ENCODE measurements at regions not wholly inside any gene's neighbourhood (a gene's known extent, or its start where the extent isn't known, plus 50 kb on each side); places are given as distances from the start of the nearest gene placed in this dataset.

DNA sequence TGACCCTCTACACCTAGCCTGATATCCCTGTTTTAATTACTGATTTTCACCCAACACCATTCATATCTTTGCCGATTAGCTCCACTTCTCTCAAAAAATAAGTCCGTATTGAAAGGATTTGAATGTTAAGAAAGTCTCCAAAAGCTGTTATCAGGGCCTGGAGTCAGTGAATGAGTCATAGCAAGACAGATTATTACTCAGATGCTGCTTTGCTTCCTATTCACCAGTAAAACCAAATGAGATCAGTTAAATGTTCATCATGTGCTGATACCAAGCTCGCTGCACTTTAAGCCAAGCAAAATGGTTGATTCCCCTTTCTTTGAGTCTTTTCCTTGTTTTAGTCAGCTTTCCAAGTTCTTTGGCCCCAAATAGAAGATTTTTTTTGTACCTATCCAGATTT, 228.4 kb downstream of the FAT3 start (continued):
- TF ChIP-seq SIN3A (IDR thresholded peaks at IDR 0.05; ENCODE audit: borderline replicate concordance, low read depth, low read length) (no peak), TAF1 (IDR thresholded peaks at IDR 0.05; ENCODE audit: borderline replicate concordance, low read depth, low read length) (no peak), NFIC (IDR thresholded peaks at IDR 0.05; ENCODE audit: borderline replicate concordance) (no peak), CHD2 (IDR thresholded peaks at IDR 0.05; ENCODE audit: low read length, partially characterized antibody) (no peak), POLR2AphosphoS5 (IDR thresholded peaks at IDR 0.05; ENCODE audit: low read depth, low read length) (no peak), RCOR1 (IDR thresholded peaks at IDR 0.05; ENCODE audit: low read length) (no peak)
- TF ChIP-seq, protein P1, sequence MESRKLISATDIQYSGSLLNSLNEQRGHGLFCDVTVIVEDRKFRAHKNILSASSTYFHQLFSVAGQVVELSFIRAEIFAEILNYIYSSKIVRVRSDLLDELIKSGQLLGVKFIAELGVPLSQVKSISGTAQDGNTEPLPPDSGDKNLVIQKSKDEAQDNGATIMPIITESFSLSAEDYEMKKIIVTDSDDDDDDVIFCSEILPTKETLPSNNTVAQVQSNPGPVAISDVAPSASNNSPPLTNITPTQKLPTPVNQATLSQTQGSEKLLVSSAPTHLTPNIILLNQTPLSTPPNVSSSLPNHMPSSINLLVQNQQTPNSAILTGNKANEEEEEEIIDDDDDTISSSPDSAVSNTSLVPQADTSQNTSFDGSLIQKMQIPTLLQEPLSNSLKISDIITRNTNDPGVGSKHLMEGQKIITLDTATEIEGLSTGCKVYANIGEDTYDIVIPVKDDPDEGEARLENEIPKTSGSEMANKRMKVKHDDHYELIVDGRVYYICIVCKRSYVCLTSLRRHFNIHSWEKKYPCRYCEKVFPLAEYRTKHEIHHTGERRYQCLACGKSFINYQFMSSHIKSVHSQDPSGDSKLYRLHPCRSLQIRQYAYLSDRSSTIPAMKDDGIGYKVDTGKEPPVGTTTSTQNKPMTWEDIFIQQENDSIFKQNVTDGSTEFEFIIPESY (IDR thresholded peaks at IDR 0.05; ENCODE audit: borderline replicate concordance, low read depth) = no peak

DNA sequence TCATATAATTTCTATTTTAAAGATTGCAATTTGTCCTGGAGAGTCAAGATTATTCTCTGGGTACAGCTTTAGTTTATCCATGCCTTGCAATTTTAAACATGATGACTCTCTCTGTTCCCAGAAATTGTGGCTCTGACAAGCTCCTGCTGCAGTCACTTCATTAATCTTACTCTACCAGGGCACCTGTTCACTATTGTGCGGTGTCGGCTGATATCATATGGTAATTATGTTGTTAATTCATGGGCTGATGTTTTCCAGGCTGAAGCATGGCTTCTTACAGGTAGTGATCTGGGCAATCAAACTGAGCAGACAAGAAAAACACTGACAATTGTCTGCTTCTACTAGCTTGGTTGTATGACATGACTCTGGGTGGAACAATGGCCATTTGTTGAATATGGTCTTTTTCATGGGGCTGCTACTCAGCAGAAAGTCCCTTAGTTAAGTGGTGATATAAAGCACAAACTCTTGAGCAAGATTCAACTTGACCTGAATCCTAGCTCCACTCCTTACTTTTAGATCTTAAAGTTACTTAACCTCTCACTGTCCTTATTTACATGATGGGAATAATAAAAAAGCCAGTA, 230.7 kb downstream of the FAT3 start:
- H3K4me1 ChIP-seq (ENCODE audit: control insufficient read depth in 1 of 2, insufficient read depth in 2 of 2, low read depth in 1 of 2, low read length in 1 of 2) = peaks cover 0 to 10% of the 10 kb centered on the region in 2 experiments; a peak in 2 of 4 replicates
- no peaks in the 10 kb centered on the region for H3K9me3 ChIP-seq
- POLR2A ChIA-PET = no interaction called here
- DNase-seq = no peak
- H3K27ac ChIP-seq (ENCODE audit: low read depth in 2 of 2, low read length in 1 of 2) = no peak overlapping the region
- no peak overlapping the region for H2AFZ ChIP-seq (ENCODE audit: low read depth)
- no peak overlapping the region for H3K4me3 ChIP-seq (ENCODE audit: low read depth in 2 of 2, low read length in 1 of 2)
- 100% methylated on average over 2 of the region's 2 CpGs for WGBS (ENCODE audit: low lambda C conversion rate)
- CTCF ChIA-PET = no interaction called here
- peaks cover 16% of the 10 kb centered on the region for H3F3A ChIP-seq (replicated peaks; ENCODE audit: insufficient read depth)
- H3K9me2 ChIP-seq = no peaks in the 10 kb centered on the region
- no peaks in the 10 kb centered on the region for H3K36me3 ChIP-seq (replicated peaks in 1 of 2; ENCODE audit: control insufficient read depth in 1 of 2, insufficient read depth in 2 of 2, low read length in 1 of 2)
- H3K79me2 ChIP-seq (ENCODE audit: insufficient read depth) = no peaks in the 10 kb centered on the region
- H3K9ac ChIP-seq = no peak overlapping the region
- no peaks in the 10 kb centered on the region for H4K20me1 ChIP-seq (ENCODE audit: insufficient read depth)
- no peaks in the 10 kb centered on the region for H3K27me3 ChIP-seq (ENCODE audit: insufficient read depth)
- no peak overlapping the region for H3K4me2 ChIP-seq
- TF ChIP-seq, protein P1 (IDR thresholded peaks at IDR 0.05; ENCODE audit: borderline replicate concordance, low read depth) = no peak
- TF ChIP-seq, protein P2, sequence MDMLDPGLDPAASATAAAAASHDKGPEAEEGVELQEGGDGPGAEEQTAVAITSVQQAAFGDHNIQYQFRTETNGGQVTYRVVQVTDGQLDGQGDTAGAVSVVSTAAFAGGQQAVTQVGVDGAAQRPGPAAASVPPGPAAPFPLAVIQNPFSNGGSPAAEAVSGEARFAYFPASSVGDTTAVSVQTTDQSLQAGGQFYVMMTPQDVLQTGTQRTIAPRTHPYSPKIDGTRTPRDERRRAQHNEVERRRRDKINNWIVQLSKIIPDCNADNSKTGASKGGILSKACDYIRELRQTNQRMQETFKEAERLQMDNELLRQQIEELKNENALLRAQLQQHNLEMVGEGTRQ (IDR thresholded peaks at IDR 0.05; ENCODE audit: borderline replicate concordance, low read depth, low read length) = no peak
- TF ChIP-seq GATA2 (CRISPR knock-in tag; IDR thresholded peaks at IDR 0.05) = no peak
- no peak for TF ChIP-seq NRF1 (IDR thresholded peaks at IDR 0.05; ENCODE audit: low read depth, low read length)
- TF ChIP-seq SMC3 (IDR thresholded peaks at IDR 0.05; ENCODE audit: low read depth, low read length) = no peak
- TF ChIP-seq FOXJ3 (CRISPR knock-in tag; IDR thresholded peaks at IDR 0.05) = no peak
- TF ChIP-seq JUND (IDR thresholded peaks at IDR 0.05) = no peak
- no peak for TF ChIP-seq TCF12 (IDR thresholded peaks at IDR 0.05)
- TF ChIP-seq EZH2phosphoT487 (IDR thresholded peaks at IDR 0.05; ENCODE audit: borderline replicate concordance, low read depth) = no peak
- TF ChIP-seq POLR2AphosphoS5 (IDR thresholded peaks at IDR 0.05; ENCODE audit: low read depth, low read length) = no peak
- TF ChIP-seq SIN3A (IDR thresholded peaks at IDR 0.05; ENCODE audit: borderline replicate concordance, low read depth, low read length) = no peak

Data from SK-N-SH (cell line).